ENCODE measurements at regions not wholly inside any gene's neighbourhood (a gene's known extent, or its start where the extent isn't known, plus 50 kb on each side); places are given as distances from the start of the nearest gene placed in this dataset.

GRCh38 chr16:48087639-48088038, 68.2 kb downstream of the ABCC12 start:
- Histone ChIP-seq H3K9me3 (no peaks in the 10 kb centered on the region), H3K36me3 (no peaks in the 10 kb centered on the region), H3K27me3 (no peaks in the 10 kb centered on the region), H3K27ac (no peak overlapping the region), H3K4me1 (no peaks in the 10 kb centered on the region), H3K4me3 (no peak overlapping the region)
- FAIRE-seq (no peak), ATAC-seq (no peak), DNase-seq (no peak)
- 53 to 79% methylated on average over 1 of the region's 1 CpG for WGBS, 2 donors
- TF ChIP-seq, protein P1, sequence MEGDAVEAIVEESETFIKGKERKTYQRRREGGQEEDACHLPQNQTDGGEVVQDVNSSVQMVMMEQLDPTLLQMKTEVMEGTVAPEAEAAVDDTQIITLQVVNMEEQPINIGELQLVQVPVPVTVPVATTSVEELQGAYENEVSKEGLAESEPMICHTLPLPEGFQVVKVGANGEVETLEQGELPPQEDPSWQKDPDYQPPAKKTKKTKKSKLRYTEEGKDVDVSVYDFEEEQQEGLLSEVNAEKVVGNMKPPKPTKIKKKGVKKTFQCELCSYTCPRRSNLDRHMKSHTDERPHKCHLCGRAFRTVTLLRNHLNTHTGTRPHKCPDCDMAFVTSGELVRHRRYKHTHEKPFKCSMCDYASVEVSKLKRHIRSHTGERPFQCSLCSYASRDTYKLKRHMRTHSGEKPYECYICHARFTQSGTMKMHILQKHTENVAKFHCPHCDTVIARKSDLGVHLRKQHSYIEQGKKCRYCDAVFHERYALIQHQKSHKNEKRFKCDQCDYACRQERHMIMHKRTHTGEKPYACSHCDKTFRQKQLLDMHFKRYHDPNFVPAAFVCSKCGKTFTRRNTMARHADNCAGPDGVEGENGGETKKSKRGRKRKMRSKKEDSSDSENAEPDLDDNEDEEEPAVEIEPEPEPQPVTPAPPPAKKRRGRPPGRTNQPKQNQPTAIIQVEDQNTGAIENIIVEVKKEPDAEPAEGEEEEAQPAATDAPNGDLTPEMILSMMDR (IDR thresholded peaks at IDR 0.05) = no peak
- intact Hi-C loops (cut with DNase I) = no loop called here

- H3K27ac ChIP-seq = no peak overlapping the region
- H3K9me3 ChIP-seq = no peaks in the 10 kb centered on the region
- ATAC-seq (no peak), FAIRE-seq (no peak), DNase-seq (no peak)
- 83 to 90% methylated on average over 2 of the region's 2 CpGs for WGBS, 2 donors
- no peaks in the 10 kb centered on the region for H3K27me3 ChIP-seq
- TF ChIP-seq, protein P1 (IDR thresholded peaks at IDR 0.05) = no peak
- H3K36me3 ChIP-seq = no peaks in the 10 kb centered on the region
- intact Hi-C loops (cut with DNase I) = no loop called here
- no peaks in the 10 kb centered on the region for H3K4me1 ChIP-seq
- no peak overlapping the region for H3K4me3 ChIP-seq
Measured at GRCh38 chr16:48086422-48086821, 69.4 kb downstream of the ABCC12 start.

DNA sequence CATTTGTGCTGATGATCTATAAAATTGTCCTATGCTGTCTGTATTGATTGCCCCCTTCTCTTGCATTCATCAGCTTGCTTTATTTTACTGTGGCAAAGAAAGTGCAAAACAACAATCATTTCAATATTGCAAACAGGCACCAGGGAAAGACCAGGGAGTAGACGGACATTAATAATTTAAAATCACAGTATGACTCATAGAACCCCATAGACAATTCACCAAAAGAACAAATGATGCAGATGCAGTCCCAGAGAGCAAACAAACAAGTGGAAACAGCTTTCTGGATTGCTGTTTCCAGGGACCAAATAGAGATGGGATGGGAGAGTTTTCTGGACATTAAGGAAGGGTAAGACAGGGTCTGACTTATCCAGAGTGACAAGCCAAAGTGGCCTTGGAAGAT, 70.1 kb downstream of the ABCC12 start:
- Histone ChIP-seq H3K4me1 (no peaks in the 10 kb centered on the region), H3K27ac (no peak overlapping the region), H3K9me3 (no peaks in the 10 kb centered on the region), H3K36me3 (no peaks in the 10 kb centered on the region), H3K27me3 (no peaks in the 10 kb centered on the region), H3K4me3 (no peak overlapping the region)
- DNase-seq (no peak), ATAC-seq (no peak), FAIRE-seq (no peak)
- TF ChIP-seq, protein P1 (IDR thresholded peaks at IDR 0.05) = no peak
- intact Hi-C loops (cut with DNase I) = no loop called here
- 66 to 74% methylated on average over 1 of the region's 1 CpG for WGBS, 2 donors

DNA sequence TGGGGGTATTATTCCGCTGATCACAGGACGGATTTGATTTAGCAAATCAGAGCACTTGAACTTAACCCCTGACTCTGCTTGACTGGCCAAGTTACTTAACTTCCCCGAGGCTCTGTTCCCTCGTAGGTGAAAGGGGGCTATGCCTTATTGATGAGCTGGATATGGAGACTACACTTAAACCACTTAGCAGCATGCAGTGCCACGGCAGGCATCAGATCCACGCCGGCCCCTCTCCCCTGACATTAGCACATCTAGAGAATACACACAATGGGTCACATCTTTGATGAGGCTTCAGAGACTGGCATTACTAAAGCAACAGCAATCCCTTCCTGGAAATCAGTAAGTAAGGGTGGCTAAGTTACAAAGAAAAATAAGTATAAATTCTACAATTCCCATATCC, 71.0 kb downstream of the ABCC12 start:
- H3K27ac ChIP-seq = no peak overlapping the region
- H3K4me1 ChIP-seq = no peaks in the 10 kb centered on the region
- no peak for ATAC-seq
- intact Hi-C loops (cut with DNase I) = no loop called here
- FAIRE-seq = no peak
- DNase-seq = no peak
- TF ChIP-seq, protein P1 (IDR thresholded peaks at IDR 0.05) = no peak
- H3K36me3 ChIP-seq = no peaks in the 10 kb centered on the region
- no peaks in the 10 kb centered on the region for H3K9me3 ChIP-seq
- 75 to 78% methylated on average over 7 of the region's 7 CpGs for WGBS, 2 donors
- H3K4me3 ChIP-seq = no peak overlapping the region
- no peaks in the 10 kb centered on the region for H3K27me3 ChIP-seq

DNA sequence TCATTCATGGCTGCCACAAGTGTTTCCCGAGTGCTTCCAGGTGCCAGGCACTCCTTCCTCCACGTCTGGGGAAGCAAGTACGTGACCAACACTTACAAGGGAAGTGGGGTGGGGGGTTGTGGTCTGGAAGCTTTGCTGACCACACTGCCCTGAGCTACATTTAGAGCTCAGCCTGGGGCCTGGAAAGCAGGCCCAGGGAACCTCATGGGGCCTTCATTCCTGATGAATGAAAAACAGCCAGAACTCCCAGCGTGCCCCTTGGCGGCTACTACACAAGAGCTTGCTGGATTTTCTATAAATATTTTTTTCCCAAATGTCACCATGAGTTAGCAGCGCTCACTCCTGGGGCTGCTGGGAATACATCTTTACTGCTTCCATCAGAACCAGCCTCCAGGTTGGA, 73.3 kb downstream of the ABCC12 start:
- Histone ChIP-seq H3K27ac (no peak overlapping the region), H3K4me3 (no peak overlapping the region), H3K27me3 (no peaks in the 10 kb centered on the region), H3K4me1 (no peaks in the 10 kb centered on the region), H3K9me3 (no peaks in the 10 kb centered on the region), H3K36me3 (no peaks in the 10 kb centered on the region)
- TF ChIP-seq, protein P1 (IDR thresholded peaks at IDR 0.05) = no peak
- WGBS, 2 donors = 77 to 82% methylated on average over 6 of the region's 6 CpGs
- FAIRE-seq = no peak
- DNase-seq = no peak
- no peak for ATAC-seq
- intact Hi-C loops (cut with DNase I) = no loop called here

Measured in pancreas (tissue), 10 donors.